Fibroblast of skin of right quadriceps (primary cell): ENCODE measurements at regions not wholly inside any gene's neighbourhood (a gene's known extent, or its start where the extent isn't known, plus 50 kb on each side); places are given as distances from the start of the nearest gene placed in this dataset.
"Not testable (repeated sequence)": the region's sequence is repeated elsewhere in the genome, so short reads cannot be mapped to it uniquely, and the experiment has no call there.

ENCODE experiments used
- DNase-seq: peaks from one replicate; pipeline ENCODE4 v3.0.0-alpha.2; 2013

GRCh38 chr3:194051366-194052149, 84.4 kb upstream of the HES1 start:
- DNase-seq: no peak

GRCh38 chr3:194053136-194053535, 82.8 kb upstream of the HES1 start:
- no peak for DNase-seq

- no peak for DNase-seq
Observed at GRCh38 chr3:194054016-194054415, 81.9 kb upstream of the HES1 start.

GRCh38 chr3:194054540-194054939, 81.4 kb upstream of the HES1 start:
- no peak for DNase-seq

GRCh38 chr3:194054961-194055360, 81.0 kb upstream of the HES1 start:
- DNase-seq: no peak

- DNase-seq: not testable (repeated sequence)
Observed at GRCh38 chr3:194056323-194056722, 79.6 kb upstream of the HES1 start.

GRCh38 chr3:194056731-194057415, 79.1 kb upstream of the HES1 start:
- DNase-seq: no peak

GRCh38 chr3:194057570-194058188, 78.3 kb upstream of the HES1 start:
- no peak for DNase-seq

GRCh38 chr3:194058189-194058571, 77.8 kb upstream of the HES1 start:
- peak; percentile 63 for DNase-seq

- no peak for DNase-seq
Observed at GRCh38 chr3:194058753-194059152, 77.2 kb upstream of the HES1 start.

- peak; percentile 21 for DNase-seq
Observed at GRCh38 chr3:194061421-194062030, 74.4 kb upstream of the HES1 start.

GRCh38 chr3:194062830-194063229, 73.1 kb upstream of the HES1 start:
- DNase-seq: no peak

GRCh38 chr3:194064380-194065332, 71.3 kb upstream of the HES1 start:
- DNase-seq: no peak

GRCh38 chr3:194067327-194067726, 68.6 kb upstream of the HES1 start:
- not testable (repeated sequence) for DNase-seq

GRCh38 chr3:194067949-194068362, 68.0 kb upstream of the HES1 start:
- peak; percentile 60 for DNase-seq

GRCh38 chr3:194069421-194070219, 66.3 kb upstream of the HES1 start:
- DNase-seq: no peak

GRCh38 chr3:194070220-194070633, 65.7 kb upstream of the HES1 start:
- DNase-seq: no peak

- DNase-seq: peak; percentile 92
Observed at GRCh38 chr3:194070634-194071409, 65.1 kb upstream of the HES1 start.

- no peak for DNase-seq
Observed at GRCh38 chr3:194072097-194072428, 63.9 kb upstream of the HES1 start.

GRCh38 chr3:194072691-194073279, 63.2 kb upstream of the HES1 start:
- DNase-seq: no peak
